ENCODE measurements at regions not wholly inside any gene's neighbourhood (a gene's known extent, or its start where the extent isn't known, plus 50 kb on each side); places are given as distances from the start of the nearest gene placed in this dataset.

- no peak for DNase-seq (ENCODE audit: low read depth, low spot score)
- H3K9me3 Mint-ChIP-seq, result no peaks in the 10 kb centered on the region
- H3K4me1 Mint-ChIP-seq, result peaks cover 7% of the 10 kb centered on the region
- H3K27me3 Mint-ChIP-seq (ENCODE audit: low read depth), result no peaks in the 10 kb centered on the region
- TF ChIP-seq CTCF (conservative IDR thresholded peaks at IDR 0.05), result no peak
- no peaks in the 10 kb centered on the region for H3K36me3 Mint-ChIP-seq (ENCODE audit: low read depth)
- no peak overlapping the region for H3K4me3 Mint-ChIP-seq
- H3K27ac Mint-ChIP-seq (ENCODE audit: unreplicated experiment), result no peak overlapping the region
Observed at GRCh38 chr13:106981051-106981450, 413.1 kb upstream of the ARGLU1 start.

- Mint-ChIP-seq H3K36me3 (ENCODE audit: low read depth) (no peaks in the 10 kb centered on the region), H3K27me3 (ENCODE audit: low read depth) (no peaks in the 10 kb centered on the region), H3K4me3 (no peak overlapping the region), H3K4me1 (peaks cover 2% of the 10 kb centered on the region), H3K9me3 (peaks cover 2% of the 10 kb centered on the region), H3K27ac (ENCODE audit: unreplicated experiment) (no peak overlapping the region)
- DNase-seq (ENCODE audit: low read depth, low spot score), result no peak
- no peak for TF ChIP-seq CTCF (conservative IDR thresholded peaks at IDR 0.05)
Observed at GRCh38 chr13:106967391-106967790, 399.5 kb upstream of the ARGLU1 start.

GRCh38 chr13:106963151-106963550, 395.2 kb upstream of the ARGLU1 start:
- Mint-ChIP-seq H3K4me3 (no peak overlapping the region), H3K27me3 (ENCODE audit: low read depth) (no peaks in the 10 kb centered on the region), H3K27ac (ENCODE audit: unreplicated experiment) (no peak overlapping the region), H3K9me3 (peaks cover 2% of the 10 kb centered on the region), H3K4me1 (peaks cover 3% of the 10 kb centered on the region), H3K36me3 (ENCODE audit: low read depth) (no peaks in the 10 kb centered on the region)
- no peak for TF ChIP-seq CTCF (conservative IDR thresholded peaks at IDR 0.05)
- no peak for DNase-seq (ENCODE audit: low read depth, low spot score)

- no peak overlapping the region for H3K27ac Mint-ChIP-seq (ENCODE audit: unreplicated experiment)
- H3K9me3 Mint-ChIP-seq, result peaks cover 4% of the 10 kb centered on the region
- H3K36me3 Mint-ChIP-seq (ENCODE audit: low read depth), result no peaks in the 10 kb centered on the region
- no peak for TF ChIP-seq CTCF (conservative IDR thresholded peaks at IDR 0.05)
- no peaks in the 10 kb centered on the region for H3K27me3 Mint-ChIP-seq (ENCODE audit: low read depth)
- peaks cover 3% of the 10 kb centered on the region for H3K4me1 Mint-ChIP-seq
- DNase-seq (ENCODE audit: low read depth, low spot score), result no peak
- H3K4me3 Mint-ChIP-seq, result no peak overlapping the region
Observed at GRCh38 chr13:106961651-106962050, 393.7 kb upstream of the ARGLU1 start.

- peaks cover 3% of the 10 kb centered on the region for H3K4me1 Mint-ChIP-seq
- no peak overlapping the region for H3K4me3 Mint-ChIP-seq
- H3K36me3 Mint-ChIP-seq (ENCODE audit: low read depth), result no peaks in the 10 kb centered on the region
- no peak for TF ChIP-seq CTCF (conservative IDR thresholded peaks at IDR 0.05)
- no peak overlapping the region for H3K27ac Mint-ChIP-seq (ENCODE audit: unreplicated experiment)
- DNase-seq (ENCODE audit: low read depth, low spot score), result no peak
- no peaks in the 10 kb centered on the region for H3K27me3 Mint-ChIP-seq (ENCODE audit: low read depth)
- peaks cover 4% of the 10 kb centered on the region for H3K9me3 Mint-ChIP-seq
Observed at GRCh38 chr13:106961216-106961615, 393.3 kb upstream of the ARGLU1 start.

- H3K36me3 Mint-ChIP-seq (ENCODE audit: low read depth), result peaks cover 3% of the 10 kb centered on the region
- no peak for TF ChIP-seq CTCF (conservative IDR thresholded peaks at IDR 0.05)
- H3K27me3 Mint-ChIP-seq (ENCODE audit: low read depth), result no peaks in the 10 kb centered on the region
- DNase-seq (ENCODE audit: low read depth, low spot score), result no peak
- H3K27ac Mint-ChIP-seq (ENCODE audit: unreplicated experiment), result no peak overlapping the region
- H3K9me3 Mint-ChIP-seq, result peaks cover 14% of the 10 kb centered on the region
- no peak overlapping the region for H3K4me3 Mint-ChIP-seq
- H3K4me1 Mint-ChIP-seq, result peaks cover 3% of the 10 kb centered on the region
Observed at GRCh38 chr13:106958621-106959048, 390.7 kb upstream of the ARGLU1 start.

Data from neural crest cell (in vitro differentiated cells).